ENCODE measurements at regions not wholly inside any gene's neighbourhood (a gene's known extent, or its start where the extent isn't known, plus 50 kb on each side); places are given as distances from the start of the nearest gene placed in this dataset.

- 79% methylated on average over 4 of the region's 4 CpGs for WGBS, 2 donors
- TF ChIP-seq POLR2A (IDR thresholded peaks at IDR 0.05) (no peak), CTCF (IDR thresholded peaks at IDR 0.05) (no peak)
- no peak overlapping the region for H3K4me3 ChIP-seq (ENCODE audit: low read depth, poor library complexity, severe bottlenecking)
- intact Hi-C loops (cut with DNase I; ENCODE audit: low total_unique reads), result no loop called here
- no peak for DNase-seq (ENCODE audit: low spot score in 2 of 2)
Measured at GRCh38 chr7:50853311-50853710, 70.6 kb upstream of the GRB10 start.

GRCh38 chr7:50852901-50853300, 70.2 kb upstream of the GRB10 start:
- peak in 1 of 2 donors; percentile 28 for DNase-seq (ENCODE audit: low spot score in 2 of 2)
- intact Hi-C loops (cut with DNase I; ENCODE audit: low total_unique reads), result no loop called here
- TF ChIP-seq POLR2A (IDR thresholded peaks at IDR 0.05) (no peak), CTCF (IDR thresholded peaks at IDR 0.05) (no peak)
- no peak overlapping the region for H3K4me3 ChIP-seq (ENCODE audit: low read depth, poor library complexity, severe bottlenecking)

- 66 to 76% methylated on average over 6 of the region's 6 CpGs for WGBS, 2 donors
- no peak for TF ChIP-seq CTCF (IDR thresholded peaks at IDR 0.05)
- TF ChIP-seq POLR2A (IDR thresholded peaks at IDR 0.05), result no peak
- no peak overlapping the region for H3K4me3 ChIP-seq (ENCODE audit: low read depth, poor library complexity, severe bottlenecking)
- intact Hi-C loops (cut with DNase I; ENCODE audit: low total_unique reads), result no loop called here
- DNase-seq (ENCODE audit: low spot score in 2 of 2), result peak in 1 of 2 donors; percentile 77
Measured at GRCh38 chr7:50851891-50852290, 69.2 kb upstream of the GRB10 start.

GRCh38 chr7:50851451-50851850, 68.8 kb upstream of the GRB10 start:
- intact Hi-C loops (cut with DNase I; ENCODE audit: low total_unique reads), result no loop called here
- TF ChIP-seq POLR2A (IDR thresholded peaks at IDR 0.05) (no peak), CTCF (IDR thresholded peaks at IDR 0.05) (no peak)
- 71 to 76% methylated on average over 7 of the region's 7 CpGs for WGBS, 2 donors
- DNase-seq (ENCODE audit: low spot score in 2 of 2), result peak in 1 of 2 donors; percentile 56
- H3K4me3 ChIP-seq (ENCODE audit: low read depth, poor library complexity, severe bottlenecking), result no peak overlapping the region

GRCh38 chr7:50849991-50850390, 67.3 kb upstream of the GRB10 start:
- 82 to 92% methylated on average over 1 of the region's 1 CpG for WGBS, 2 donors
- intact Hi-C loops (cut with DNase I; ENCODE audit: low total_unique reads), result no loop called here
- DNase-seq (ENCODE audit: low spot score in 2 of 2), result peak in 1 of 2 donors; percentile 21

More at GRCh38 chr7:50849991-50850390, 67.3 kb upstream of the GRB10 start:
- no peak overlapping the region for H3K4me3 ChIP-seq (ENCODE audit: low read depth, poor library complexity, severe bottlenecking)
- no peak for TF ChIP-seq CTCF (IDR thresholded peaks at IDR 0.05)
- TF ChIP-seq POLR2A (IDR thresholded peaks at IDR 0.05), result no peak
